GM11168 (cell line): ENCODE measurements at regions not wholly inside any gene's neighbourhood (a gene's known extent, or its start where the extent isn't known, plus 50 kb on each side); places are given as distances from the start of the nearest gene placed in this dataset.

Source experiments
- in situ Hi-C: fragments of 300-500 bp; cut with MboI; formaldehyde crosslinking; loops from one replicate; pipeline ENCODE4 v1.12.0; 2022; ENCODE audit warnings: low sequenced_read_pairs; ENCODE audit not compliant: unreplicated experiment

GRCh38 chr6:28727559-28728211 lies 196.1 kb downstream of the TRIM27 start:
- in situ Hi-C loops: no loop called here

GRCh38 chr6:28729501-28730402 lies 194.0 kb downstream of the TRIM27 start:
- in situ Hi-C loops: no loop called here

- in situ Hi-C loops: no loop called here
Measured at GRCh38 chr6:28732052-28732451, 191.7 kb downstream of the TRIM27 start.

DNA sequence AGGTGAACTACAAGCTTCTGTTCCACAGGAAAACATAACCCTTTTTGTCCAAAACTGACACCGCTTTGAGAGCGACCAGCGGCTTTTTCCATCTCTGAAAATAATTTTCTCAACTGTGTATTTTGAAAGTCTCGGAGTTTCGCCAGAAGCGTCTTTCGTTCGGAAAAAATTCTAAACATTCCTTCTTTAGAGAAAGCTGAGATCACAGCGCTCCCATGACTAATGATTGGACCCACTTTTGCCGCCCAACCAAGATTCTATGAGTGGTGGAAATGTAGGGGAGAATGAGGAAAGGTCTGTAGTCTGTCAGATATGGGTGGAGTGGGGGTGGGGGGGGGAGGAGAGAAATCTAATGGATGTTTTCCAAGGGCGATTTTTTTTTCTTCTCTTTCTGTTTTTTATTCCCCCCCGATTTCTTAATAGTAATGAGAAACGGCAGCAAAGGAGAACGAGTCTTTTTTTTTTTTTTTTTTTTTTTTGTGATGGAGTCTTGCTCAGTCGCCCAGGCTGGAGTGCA lies 189.3 kb downstream of the TRIM27 start:
- in situ Hi-C loops: no loop called here

GRCh38 chr6:28736121-28736520 lies 187.7 kb downstream of the TRIM27 start:
- in situ Hi-C loops: no loop called here

GRCh38 chr6:28737750-28738395 lies 185.9 kb downstream of the TRIM27 start:
- in situ Hi-C loops: no loop called here

DNA sequence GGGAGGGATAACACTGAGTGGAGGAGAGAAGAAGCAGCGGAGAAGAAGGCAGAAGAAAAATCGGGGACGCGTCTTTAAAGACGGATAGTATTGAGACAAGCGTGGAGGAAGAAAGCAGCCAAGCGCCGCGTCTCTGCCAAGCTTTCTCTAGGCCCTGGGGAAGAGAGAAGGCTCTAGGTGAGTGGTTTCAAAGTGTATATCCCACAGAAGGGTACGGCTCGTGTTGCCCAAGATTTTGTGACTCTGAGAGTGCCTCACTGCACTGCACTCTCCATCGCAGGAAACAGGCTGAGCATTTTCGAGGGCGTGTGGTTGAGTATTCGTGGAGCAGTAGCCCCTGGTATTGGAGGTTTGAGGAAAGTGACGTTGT lies 185.4 kb downstream of the TRIM27 start:
- in situ Hi-C loops: no loop called here

GRCh38 chr6:28741363-28741762 lies 182.4 kb downstream of the TRIM27 start:
- in situ Hi-C loops: no loop called here

DNA sequence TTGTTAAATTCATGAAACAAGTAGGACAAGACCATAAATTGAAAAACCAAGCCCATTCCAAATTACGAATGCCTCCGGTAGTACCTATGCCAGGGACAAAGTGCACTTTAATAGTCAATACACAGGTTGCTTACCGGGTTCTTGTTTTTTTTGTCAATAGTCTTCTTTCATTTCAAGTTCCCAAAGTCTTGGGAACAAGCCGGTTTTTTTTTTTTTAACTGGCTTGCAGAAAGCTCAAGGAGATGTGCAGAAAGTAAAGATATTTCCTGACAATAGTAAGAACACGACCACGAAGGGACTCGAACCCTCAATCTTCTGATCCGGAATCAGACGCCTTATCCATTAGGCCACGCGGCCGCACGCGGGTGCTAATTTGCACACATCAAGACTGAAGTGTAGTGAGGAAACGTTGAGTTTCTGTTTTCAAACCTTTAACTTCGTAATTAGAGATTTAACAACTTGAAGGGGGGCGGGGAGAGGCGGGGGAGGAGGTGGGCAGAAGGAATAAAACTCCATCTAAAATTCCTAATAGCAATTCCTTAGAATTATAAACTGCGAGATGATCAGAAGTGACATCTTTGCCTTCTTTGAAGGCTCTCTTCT lies 181.0 kb downstream of the TRIM27 start:
- in situ Hi-C loops: no loop called here

DNA sequence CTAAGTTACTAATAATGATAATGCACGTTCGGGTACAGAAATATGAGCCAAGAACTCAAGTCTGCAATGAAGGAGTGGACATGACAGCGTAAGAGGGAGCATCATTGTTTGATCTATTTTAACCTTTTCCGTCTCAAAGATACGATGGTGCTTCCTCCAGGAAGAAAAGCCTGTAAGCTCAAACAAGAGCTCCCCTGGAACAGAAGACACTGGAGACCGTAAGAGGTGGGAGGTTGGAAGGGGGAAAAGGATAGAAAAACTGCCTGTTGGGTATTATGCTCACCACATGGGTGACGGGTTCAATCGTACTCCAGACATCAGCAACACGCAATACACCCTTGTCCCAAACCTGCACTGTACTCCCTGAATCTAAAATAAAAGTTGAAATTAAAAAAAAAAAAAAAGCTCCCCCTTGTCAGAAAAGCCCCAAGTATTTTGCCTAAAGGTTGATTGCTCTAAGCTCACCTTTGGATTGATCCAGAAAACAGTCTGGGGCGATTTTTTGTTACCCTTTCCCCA lies 180.5 kb downstream of the TRIM27 start:
- in situ Hi-C loops: no loop called here

DNA sequence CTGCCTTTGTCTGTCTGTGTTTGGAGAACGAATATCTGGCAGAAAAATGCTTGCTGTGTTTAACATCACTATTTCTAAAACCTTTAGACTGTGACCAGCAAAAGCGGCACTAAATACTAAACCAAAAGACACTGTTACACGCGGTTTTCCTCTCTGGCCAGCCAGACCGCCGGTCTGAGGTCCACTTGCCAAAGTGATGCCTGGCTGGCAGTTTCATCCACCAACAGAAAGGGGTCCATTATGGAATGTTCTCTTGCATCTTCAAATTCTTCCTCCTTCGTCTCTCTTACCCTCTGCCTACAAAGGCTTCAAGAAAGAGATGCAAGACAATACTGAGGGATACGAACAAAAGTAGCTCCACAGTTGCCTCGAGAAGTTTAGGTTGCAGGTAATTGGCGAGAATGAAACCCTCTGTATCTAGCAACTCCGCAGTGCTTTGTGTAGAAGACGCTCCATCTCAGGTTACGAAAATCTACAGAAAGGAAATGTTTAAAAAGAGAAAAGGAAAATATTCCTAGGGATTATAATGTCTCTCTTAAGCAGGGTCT lies 176.6 kb downstream of the TRIM27 start:
- in situ Hi-C loops: no loop called here

DNA sequence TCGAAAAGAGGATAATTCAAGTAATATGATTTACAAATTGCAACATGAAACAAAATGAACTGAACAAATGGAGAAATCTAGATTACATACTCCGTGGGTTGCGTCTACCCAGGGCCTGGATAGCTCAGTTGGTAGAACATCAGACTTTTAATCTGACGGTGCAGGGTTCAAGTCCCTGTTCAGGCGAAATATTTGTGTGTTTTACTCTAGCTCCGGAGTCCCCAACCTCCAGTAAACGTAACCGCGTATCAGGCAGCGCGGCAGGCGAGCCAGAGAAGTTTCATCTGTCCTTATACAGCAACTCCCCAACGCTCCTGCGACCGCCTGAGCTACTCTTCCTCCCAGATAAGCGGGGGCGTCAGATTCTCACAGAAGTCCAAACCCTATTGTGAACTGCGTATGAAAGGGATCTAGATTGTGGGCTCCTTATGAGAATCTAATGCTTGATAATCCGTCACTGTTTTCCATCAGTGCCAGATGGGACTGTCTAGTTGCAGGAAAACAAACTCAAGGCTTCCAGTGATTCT lies 176.1 kb downstream of the TRIM27 start:
- in situ Hi-C loops: no loop called here

DNA sequence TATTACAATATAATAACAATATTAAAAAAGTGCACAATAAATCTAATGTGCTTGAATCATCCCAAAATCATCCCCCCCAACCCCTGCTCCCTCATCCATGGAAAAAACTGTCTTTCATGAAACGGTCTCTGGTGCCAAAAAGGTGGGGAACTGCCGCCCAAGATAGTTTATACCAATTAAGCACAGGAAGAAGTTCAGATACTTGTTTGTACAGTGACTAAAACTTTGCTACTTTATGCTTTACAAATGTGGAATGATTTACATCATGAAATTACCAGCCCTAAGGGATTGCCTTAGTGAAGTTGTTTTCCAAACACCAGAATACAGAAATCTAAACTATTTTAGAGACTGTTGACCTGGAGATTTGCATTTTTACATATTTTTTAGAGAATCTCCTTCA lies 175.6 kb downstream of the TRIM27 start:
- in situ Hi-C loops: no loop called here

GRCh38 chr6:28750926-28751458 lies 172.8 kb downstream of the TRIM27 start:
- in situ Hi-C loops: no loop called here

DNA sequence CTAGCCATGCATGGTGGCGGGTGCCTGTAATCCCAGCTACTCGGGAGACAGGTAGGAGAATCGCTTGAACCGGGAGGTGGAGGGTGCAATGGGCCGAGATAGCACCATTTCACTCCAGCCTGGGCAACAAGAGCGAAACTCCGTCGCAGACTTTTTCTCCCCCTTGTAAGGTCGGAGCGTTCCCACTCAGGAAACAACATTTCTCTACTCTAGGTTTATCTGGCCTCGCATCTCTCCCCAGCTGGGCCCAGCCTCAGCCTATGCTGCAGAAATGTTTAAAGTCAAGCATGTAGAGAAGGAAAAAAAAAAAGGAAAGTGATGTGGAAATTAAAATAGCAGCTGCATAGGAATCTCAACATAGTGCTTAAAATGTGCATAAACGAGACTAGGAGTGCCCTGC lies 172.3 kb downstream of the TRIM27 start:
- in situ Hi-C loops: no loop called here

- in situ Hi-C loops: no loop called here
Measured at GRCh38 chr6:28751963-28752350, 171.8 kb downstream of the TRIM27 start.

DNA sequence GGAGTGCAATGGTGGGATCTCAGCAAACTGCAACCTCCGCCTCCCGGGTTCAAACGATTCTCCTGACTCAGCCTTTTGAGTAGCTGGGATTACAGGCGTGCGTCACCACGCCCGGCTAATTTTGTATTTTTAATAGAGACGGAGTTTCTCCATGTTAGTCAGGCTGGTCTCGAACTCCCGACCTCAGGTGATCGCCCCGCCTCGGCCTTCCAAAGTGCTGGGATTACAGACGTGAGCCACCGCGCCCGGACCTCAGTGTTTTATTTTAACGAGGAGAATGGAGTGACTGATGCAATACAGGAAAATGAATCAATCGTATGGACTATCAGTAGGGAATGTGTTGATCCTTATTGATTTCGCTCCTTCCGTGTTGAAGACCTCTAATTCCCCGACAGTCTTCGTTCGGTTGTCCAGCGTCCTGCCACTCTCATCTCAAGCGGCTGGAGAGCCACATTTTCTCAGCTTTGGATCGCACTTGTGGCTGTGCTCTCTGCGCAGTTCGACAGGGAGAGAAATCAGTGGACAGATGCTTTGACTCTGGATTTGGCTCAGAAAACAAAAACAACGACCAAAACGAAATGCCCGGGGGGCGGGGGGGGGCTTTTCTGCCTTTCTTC lies 166.2 kb downstream of the TRIM27 start:
- in situ Hi-C loops: no loop called here

DNA sequence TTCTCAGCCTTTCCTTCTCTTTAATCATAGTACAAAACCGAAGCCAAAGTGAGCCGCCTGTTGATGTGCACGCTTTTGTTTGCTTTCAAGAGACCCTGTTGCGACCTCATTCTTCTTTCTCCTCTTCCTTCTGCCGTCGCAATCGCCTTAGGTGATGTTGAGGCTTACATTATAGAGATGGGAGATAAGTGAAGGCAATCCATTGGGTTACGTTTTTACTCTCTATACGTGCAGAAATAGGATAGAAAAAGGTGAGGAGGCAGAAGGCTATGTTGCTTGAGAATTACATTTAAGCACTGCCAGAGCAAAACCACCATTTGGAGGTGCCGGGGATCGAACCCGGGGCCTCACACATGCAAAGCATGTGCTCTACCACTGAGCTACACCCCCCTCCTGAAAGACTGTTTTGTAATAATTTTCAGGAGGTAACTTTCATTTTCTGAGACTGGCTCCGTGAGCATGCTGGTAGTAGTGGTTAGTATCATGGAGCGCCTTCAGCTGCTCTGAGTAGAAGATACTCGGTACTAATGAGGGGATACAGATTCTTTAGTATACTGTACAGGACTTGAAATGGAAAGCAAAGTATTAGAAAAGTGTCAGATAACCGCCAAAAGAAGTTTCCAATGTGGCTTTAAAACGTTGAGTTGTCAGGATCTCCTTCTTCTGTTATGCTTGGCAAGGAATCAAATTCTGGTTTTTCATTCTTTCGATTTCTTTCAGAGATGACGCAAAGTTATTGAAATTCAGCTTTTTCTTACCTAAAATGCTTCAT lies 165.6 kb downstream of the TRIM27 start:
- in situ Hi-C loops: no loop called here
